H9 (cell line): ENCODE measurements at regions not wholly inside any gene's neighbourhood (a gene's known extent, or its start where the extent isn't known, plus 50 kb on each side); places are given as distances from the start of the nearest gene placed in this dataset.

Experiments used
- DNase-seq: peaks from one replicate; pipeline ENCODE4 v3.0.0-alpha.2; 2017
- H2AFZ ChIP-seq: one replicate; pipeline ENCODE4 v1.6.1; 2013; ENCODE audit warnings: mild to moderate bottlenecking, low read length, control low read depth, moderate library complexity
- H2AK5ac ChIP-seq: 2 replicates; pipeline ENCODE4 v1.6.1; 2013; ENCODE audit warnings: low read length, control low read depth, mixed read lengths; ENCODE audit not compliant: insufficient read length
- H2BK120ac ChIP-seq: one replicate; pipeline ENCODE4 v1.6.1; 2013; ENCODE audit warnings: low read depth, mild to moderate bottlenecking, low read length, control low read depth, inconsistent platforms; ENCODE audit not compliant: poor library complexity, severe bottlenecking
- H2BK12ac ChIP-seq: 2 replicates; pipeline ENCODE4 v1.6.1; 2013; ENCODE audit warnings: low read length, control low read depth, mixed read lengths, low read depth; ENCODE audit not compliant: insufficient read length
- H2BK15ac ChIP-seq: 2 replicates; pipeline ENCODE4 v1.6.1; 2013; ENCODE audit warnings: low read depth, low read length, control low read depth
- H2BK20ac ChIP-seq: one replicate; pipeline ENCODE4 v1.6.1; 2013; ENCODE audit warnings: low read depth, mild to moderate bottlenecking, low read length, control low read depth, inconsistent platforms; ENCODE audit not compliant: poor library complexity, severe bottlenecking
- H2BK5ac ChIP-seq: 2 replicates; pipeline ENCODE4 v1.6.1; 2013; ENCODE audit warnings: low read length, control low read depth, mixed read lengths; ENCODE audit not compliant: insufficient read length
- H3K14ac ChIP-seq: 2 replicates; pipeline ENCODE4 v1.6.1; 2013; ENCODE audit warnings: low read length, control low read depth; ENCODE audit not compliant: insufficient read depth
- H3K18ac ChIP-seq: 2 replicates; pipeline ENCODE4 v1.6.1; 2013; ENCODE audit warnings: low read depth, mild to moderate bottlenecking, mixed read lengths, low read length, control low read depth; ENCODE audit not compliant: insufficient read length
- H3K23ac ChIP-seq: 2 replicates; pipeline ENCODE4 v1.6.1; 2013; ENCODE audit warnings: low read length, control low read depth, mixed read lengths, low read depth; ENCODE audit not compliant: insufficient read length
- H3K23me2 ChIP-seq: 2 replicates; pipeline ENCODE4 v1.6.1; 2013; ENCODE audit warnings: low read depth, mild to moderate bottlenecking, mixed read lengths, low read length, control low read depth; ENCODE audit not compliant: insufficient read length, poor library complexity, severe bottlenecking
- H3K27ac ChIP-seq: 2 replicates; pipeline ENCODE4 v1.5.1; 2013; ENCODE audit warnings: low read length, control low read depth, mixed read lengths, low read depth; ENCODE audit not compliant: insufficient read length
- H3K27me3 ChIP-seq: 2 replicates; pipeline ENCODE4 v1.6.1; 2013; ENCODE audit warnings: low read length, control low read depth, inconsistent platforms; ENCODE audit not compliant: insufficient read depth
- H3K4ac ChIP-seq: 2 replicates; pipeline ENCODE4 v1.6.1; 2013; ENCODE audit warnings: low read depth, mild to moderate bottlenecking, control low read depth, inconsistent platforms, low read length, moderate library complexity
- H3K4me1 ChIP-seq: 2 replicates; pipeline ENCODE4 v1.6.1; 2013; ENCODE audit warnings: low read length, control low read depth, inconsistent platforms; ENCODE audit not compliant: insufficient read depth
- H3K4me2 ChIP-seq: 2 replicates; pipeline ENCODE4 v1.6.1; 2013; ENCODE audit warnings: low read length, control low read depth, mixed read lengths; ENCODE audit not compliant: insufficient read length, insufficient read depth
- H3K56ac ChIP-seq: 2 replicates; pipeline ENCODE4 v1.6.1; 2013; ENCODE audit warnings: low read depth, mild to moderate bottlenecking, mixed read lengths, low read length, control low read depth; ENCODE audit not compliant: insufficient read length
- H3K79me1 ChIP-seq: 2 replicates; pipeline ENCODE4 v1.6.1; 2013; ENCODE audit warnings: low read depth, mild to moderate bottlenecking, moderate library complexity, low read length, control low read depth, inconsistent platforms; ENCODE audit not compliant: insufficient read depth, poor library complexity, severe bottlenecking
- H3K79me2 ChIP-seq: 2 replicates; pipeline ENCODE4 v1.6.1; 2013; ENCODE audit warnings: low read length, control low read depth, inconsistent platforms; ENCODE audit not compliant: insufficient read depth
- H3K9ac ChIP-seq: 2 replicates; pipeline ENCODE4 v1.6.1; 2013; ENCODE audit warnings: low read length, control low read depth, mixed read lengths; ENCODE audit not compliant: insufficient read length; ENCODE audit errors: extremely low read depth
- H3K9me3 ChIP-seq: one replicate; pipeline ENCODE4 v1.6.1; 2013; ENCODE audit warnings: low read depth, low read length, inconsistent platforms; ENCODE audit not compliant: control insufficient read depth
- H3T11ph ChIP-seq: one replicate; pipeline ENCODE4 v1.6.1; 2013; ENCODE audit warnings: mild to moderate bottlenecking, low read length, control low read depth, inconsistent platforms
- H4K20me1 ChIP-seq: one replicate; pipeline ENCODE4 v1.6.1; 2013; ENCODE audit not compliant: control insufficient read depth, insufficient read length, insufficient read depth
- H4K5ac ChIP-seq: 2 replicates; pipeline ENCODE4 v1.6.1; 2013; ENCODE audit warnings: low read depth, mild to moderate bottlenecking, mixed read lengths, low read length, control low read depth; ENCODE audit not compliant: insufficient read length
- H4K8ac ChIP-seq: replicated peaks from 2 replicates; pipeline ENCODE4 v1.6.1; 2013; ENCODE audit warnings: low read length, control low read depth, mixed read lengths, low read depth; ENCODE audit not compliant: insufficient read length
- H4K91ac ChIP-seq: 2 replicates; pipeline ENCODE4 v1.6.1; 2013; ENCODE audit warnings: low read depth, mild to moderate bottlenecking, moderate library complexity, mixed read lengths, low read length, control low read depth; ENCODE audit not compliant: insufficient read length
- H3K27ac Mint-ChIP-seq, 3 experiments: 2 replicates in 2 of 3; 3 replicates in 1 of 3; pipeline ENCODE4 v1.8.0; 2020 to 2021; ENCODE audit warnings: mixed read lengths in 3 of 3, mild to moderate bottlenecking in 1 of 3, moderate library complexity in 1 of 3
- H3K27me3 Mint-ChIP-seq: 2 replicates; pipeline ENCODE4 v1.8.0; 2021; ENCODE audit warnings: low read depth, mild to moderate bottlenecking, moderate library complexity, mixed read lengths
- H3K36me3 Mint-ChIP-seq, 3 experiments: 2 replicates in 2 of 3; 3 replicates in 1 of 3; pipeline ENCODE4 v1.8.0; 2020 to 2021; ENCODE audit warnings: low read depth in 3 of 3, mixed read lengths in 3 of 3; ENCODE audit not compliant: insufficient read depth in 1 of 3
- H3K4me1 Mint-ChIP-seq, 2 experiments: 2 replicates each; pipeline ENCODE4 v1.8.0; 2020; ENCODE audit warnings: mixed read lengths in 2 of 2
- H3K4me3 Mint-ChIP-seq, 2 experiments: 2 replicates in 1 of 2; 3 replicates in 1 of 2; pipeline ENCODE4 v1.8.0; 2020 to 2021; ENCODE audit warnings: mild to moderate bottlenecking in 2 of 2, mixed read lengths in 2 of 2, moderate library complexity in 1 of 2
- H3K9me3 Mint-ChIP-seq, 2 experiments: 2 replicates in 1 of 2; 3 replicates in 1 of 2; pipeline ENCODE4 v1.8.0; 2020; ENCODE audit warnings: mild to moderate bottlenecking in 2 of 2, mixed read lengths in 2 of 2, moderate library complexity in 1 of 2
- WGBS: extraction: QIAGEN DNeasy Blood & Tissue Kit; methylation state at CpG from one replicate; pipeline ENCODE4 v1.1.7; 2013; ENCODE audit warnings: missing lambda C conversion rate, low lambda C conversion rate, mixed read lengths; ENCODE audit not compliant: insufficient read length; ENCODE audit errors: extremely low coverage; 5-methylcytosine and 5-hydroxymethylcytosine counted together
- TF ChIP-seq, protein P1 (sequence below): fragments of 200-600 bp; sonication (generic); conservative IDR thresholded peaks from 3 replicates; pipeline ENCODE4 v1.8.0; 2021; ENCODE audit warnings: antibody characterized with exemption, mild to moderate bottlenecking

DNA sequence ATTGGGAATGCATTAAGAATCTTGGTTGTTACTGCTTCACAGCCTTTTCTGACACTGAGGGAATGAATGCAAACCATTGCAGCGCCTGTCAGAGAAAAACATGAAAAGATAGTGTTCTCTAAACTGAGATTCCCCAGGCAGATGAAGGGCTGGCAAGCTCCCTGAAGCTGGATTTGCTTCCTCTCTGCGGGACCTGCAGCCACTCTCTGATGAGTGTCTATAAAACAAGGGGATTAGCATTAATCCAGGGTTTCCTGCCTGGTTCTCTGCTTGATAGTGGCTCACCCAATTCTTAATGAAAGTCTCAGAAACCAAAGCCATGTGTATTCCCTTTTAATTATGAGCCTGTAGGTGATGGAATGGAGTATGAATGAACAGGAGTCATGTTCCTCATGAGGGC, 344.3 kb upstream of the UMPS start:
- TF ChIP-seq, protein P1, sequence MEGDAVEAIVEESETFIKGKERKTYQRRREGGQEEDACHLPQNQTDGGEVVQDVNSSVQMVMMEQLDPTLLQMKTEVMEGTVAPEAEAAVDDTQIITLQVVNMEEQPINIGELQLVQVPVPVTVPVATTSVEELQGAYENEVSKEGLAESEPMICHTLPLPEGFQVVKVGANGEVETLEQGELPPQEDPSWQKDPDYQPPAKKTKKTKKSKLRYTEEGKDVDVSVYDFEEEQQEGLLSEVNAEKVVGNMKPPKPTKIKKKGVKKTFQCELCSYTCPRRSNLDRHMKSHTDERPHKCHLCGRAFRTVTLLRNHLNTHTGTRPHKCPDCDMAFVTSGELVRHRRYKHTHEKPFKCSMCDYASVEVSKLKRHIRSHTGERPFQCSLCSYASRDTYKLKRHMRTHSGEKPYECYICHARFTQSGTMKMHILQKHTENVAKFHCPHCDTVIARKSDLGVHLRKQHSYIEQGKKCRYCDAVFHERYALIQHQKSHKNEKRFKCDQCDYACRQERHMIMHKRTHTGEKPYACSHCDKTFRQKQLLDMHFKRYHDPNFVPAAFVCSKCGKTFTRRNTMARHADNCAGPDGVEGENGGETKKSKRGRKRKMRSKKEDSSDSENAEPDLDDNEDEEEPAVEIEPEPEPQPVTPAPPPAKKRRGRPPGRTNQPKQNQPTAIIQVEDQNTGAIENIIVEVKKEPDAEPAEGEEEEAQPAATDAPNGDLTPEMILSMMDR = no peak

More for the DNA sequence above, 344.3 kb upstream of the UMPS start:
- H2BK120ac ChIP-seq = no peak overlapping the region
- no peaks in the 10 kb centered on the region for H3K9me3 ChIP-seq
- H3K36me3 Mint-ChIP-seq = no peaks in the 10 kb centered on the region
- H3K4ac ChIP-seq = no peak overlapping the region
- H3K27ac Mint-ChIP-seq = no peak overlapping the region; a peak in 1 of 7 replicates
- H3K4me2 ChIP-seq = no peak overlapping the region
- H3K4me3 Mint-ChIP-seq = no peak overlapping the region
- no peak overlapping the region for H2AFZ ChIP-seq
- H4K8ac ChIP-seq = no peak overlapping the region
- no peaks in the 10 kb centered on the region; the same call in 1 of the 2 replicates for H3K27me3 Mint-ChIP-seq
- no peak overlapping the region for H3K18ac ChIP-seq
- no peak overlapping the region for H3K9ac ChIP-seq
- no peaks in the 10 kb centered on the region for H3K79me2 ChIP-seq
- no peaks in the 10 kb centered on the region for H3K23me2 ChIP-seq
- H2BK15ac ChIP-seq = no peak overlapping the region
- H4K5ac ChIP-seq = no peak overlapping the region
- H3K4me1 ChIP-seq = no peaks in the 10 kb centered on the region
- H3K14ac ChIP-seq = no peak overlapping the region
- H3K4me1 Mint-ChIP-seq = peaks cover 16 to 20% of the 10 kb centered on the region in 2 experiments
- H4K20me1 ChIP-seq = no peaks in the 10 kb centered on the region
- H3K9me3 Mint-ChIP-seq = no peaks in the 10 kb centered on the region
- no peak overlapping the region for H3T11ph ChIP-seq
- no peak overlapping the region for H2BK12ac ChIP-seq
- no peak overlapping the region for H2BK5ac ChIP-seq
- no peaks in the 10 kb centered on the region for H3K79me1 ChIP-seq
- no peak overlapping the region for H3K23ac ChIP-seq
- no peaks in the 10 kb centered on the region for H3K27me3 ChIP-seq
- no peak for DNase-seq
- no peak overlapping the region for H2BK20ac ChIP-seq
- no peak overlapping the region for H3K27ac ChIP-seq
- no peak overlapping the region for H3K56ac ChIP-seq
- H2AK5ac ChIP-seq = no peak overlapping the region
- H4K91ac ChIP-seq = no peak overlapping the region
- WGBS = no CpG with 5 or more reads among the region's 2 CpGs
